SU-DHL-6 (cell line): ENCODE measurements at regions not wholly inside any gene's neighbourhood (a gene's known extent, or its start where the extent isn't known, plus 50 kb on each side); places are given as distances from the start of the nearest gene placed in this dataset.

Experiments
- H2AFZ ChIP-seq: fragments of 200-600 bp; sonication (generic); 2 replicates; pipeline ENCODE4 v1.6.1; 2014; ENCODE audit warnings: low read depth, mild to moderate bottlenecking, moderate library complexity, mixed read lengths, antibody characterized with exemption, low read length; ENCODE audit not compliant: severe bottlenecking
- H3F3A ChIP-seq: fragments of 200-600 bp; shearing (Covaris generic); 2 replicates; pipeline ENCODE4 v1.6.0; 2016; ENCODE audit warnings: antibody characterized with exemption, mild to moderate bottlenecking; ENCODE audit not compliant: insufficient read depth
- H3K27ac ChIP-seq: fragments of 200-600 bp; sonication (generic); 2 replicates; pipeline ENCODE4 v1.5.1; 2016; ENCODE audit warnings: low read depth, mild to moderate bottlenecking, low read length, moderate library complexity, mixed read lengths
- H3K27me3 ChIP-seq: fragments of 200-600 bp; sonication (generic), shearing (Covaris generic); 2 replicates; pipeline ENCODE4 v1.6.0; 2014; ENCODE audit warnings: mild to moderate bottlenecking, low read length
- H3K36me3 ChIP-seq: fragments of 200-600 bp; sonication (generic); 2 replicates; pipeline ENCODE4 v1.6.1; 2014; ENCODE audit warnings: mild to moderate bottlenecking, low read length, mixed read lengths
- H3K4me2 ChIP-seq: fragments of 300-600, 200-600 bp; shearing (Covaris generic), sonication (generic); 2 replicates; pipeline ENCODE4 v1.6.0; 2014; ENCODE audit warnings: low read length, low read depth, mild to moderate bottlenecking; ENCODE audit not compliant: poor library complexity, severe bottlenecking
- H3K4me3 ChIP-seq: fragments of 200-600 bp; sonication (generic); 2 replicates; pipeline ENCODE4 v1.5.1; 2014; ENCODE audit warnings: antibody characterized with exemption, low read length, mild to moderate bottlenecking, mixed read lengths; ENCODE audit not compliant: insufficient read depth, poor library complexity, severe bottlenecking
- H3K79me2 ChIP-seq: fragments of 200-600 bp; sonication (generic); 2 replicates; pipeline ENCODE4 v1.6.1; 2014; ENCODE audit warnings: mild to moderate bottlenecking, low read length, moderate library complexity; ENCODE audit not compliant: insufficient read depth
- H3K9ac ChIP-seq: fragments of 200-600 bp; sonication (generic); 2 replicates; pipeline ENCODE4 v1.7.0; 2014; ENCODE audit warnings: mild to moderate bottlenecking, low read length
- H3K9me2 ChIP-seq: fragments of 200-600 bp; sonication (generic); replicated peaks from 2 replicates; pipeline ENCODE4 v1.6.1; 2014; ENCODE audit warnings: low read length; ENCODE audit not compliant: insufficient read depth
- H3K9me3 ChIP-seq: fragments of 200-600 bp; sonication (generic); 2 replicates; pipeline ENCODE4 v1.6.1; 2014; ENCODE audit warnings: low read length, mixed read lengths; ENCODE audit not compliant: insufficient read depth
- H4K20me1 ChIP-seq: fragments of 200-600 bp; sonication (generic); 2 replicates; pipeline ENCODE4 v1.6.1; 2014; ENCODE audit warnings: low read depth, mild to moderate bottlenecking, antibody characterized with exemption, low read length, moderate library complexity, mixed read lengths
- EZH2phosphoT487 ChIP-seq: fragments of 200-600 bp; sonication (generic), shearing (Covaris generic); conservative IDR thresholded peaks from 2 replicates; pipeline ENCODE4 v1.6.1; 2018; ENCODE audit warnings: mild to moderate bottlenecking, antibody characterized with exemption, low read length, moderate library complexity, mixed read lengths
- TF ChIP-seq, protein P1 (sequence below): fragments of 200-600 bp; sonication (generic); IDR thresholded peaks from one replicate; pipeline ENCODE4 v1.5.1; 2017; ENCODE audit warnings: antibody characterized with exemption, mild to moderate bottlenecking, low read length, moderate library complexity; ENCODE audit not compliant: insufficient read depth, poor library complexity, severe bottlenecking

DNA sequence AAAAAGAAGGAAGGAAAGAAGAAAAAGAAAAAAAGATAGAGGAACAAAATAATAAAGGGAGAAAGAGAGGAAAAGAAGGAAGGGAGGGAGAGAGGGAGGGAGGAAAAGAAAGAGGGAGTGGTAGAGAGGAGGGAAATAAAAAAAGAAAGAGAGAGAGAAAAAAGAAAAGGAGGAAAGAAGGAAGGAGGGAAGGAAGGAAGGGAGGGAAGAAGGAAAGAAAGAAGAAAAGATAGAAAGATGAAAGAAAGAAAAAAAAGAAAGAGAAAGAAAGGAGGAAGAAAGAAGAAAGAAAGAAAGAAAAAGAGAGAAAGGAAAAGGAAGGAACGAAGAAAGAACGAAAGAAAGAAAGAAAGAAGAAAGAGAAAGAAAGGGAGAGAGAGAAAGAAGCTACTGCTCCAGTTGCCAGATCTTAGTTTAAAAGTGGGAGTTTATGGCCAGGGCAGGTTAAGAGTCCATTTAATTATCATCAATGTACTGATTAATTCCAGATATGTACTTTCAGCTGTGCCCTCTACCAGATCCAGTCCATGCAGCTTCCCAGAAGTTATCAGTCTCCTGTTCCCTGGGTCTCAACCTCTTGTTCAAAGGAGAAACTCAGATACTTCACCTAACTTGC, 1378.5 kb upstream of the NUDT12 start:
- Histone ChIP-seq H3K79me2 (no peaks in the 10 kb centered on the region), H3K9me2 (no peaks in the 10 kb centered on the region), H3K9ac (no peak overlapping the region), H2AFZ (no peak overlapping the region), H3K27ac (no peak overlapping the region), H3K4me3 (no peak overlapping the region), H3K27me3 (no peaks in the 10 kb centered on the region), H3K4me2 (no peak overlapping the region), H4K20me1 (no peaks in the 10 kb centered on the region), H3F3A (no peaks in the 10 kb centered on the region), H3K36me3 (no peaks in the 10 kb centered on the region), H3K9me3 (no peaks in the 10 kb centered on the region)
- TF ChIP-seq, protein P1, sequence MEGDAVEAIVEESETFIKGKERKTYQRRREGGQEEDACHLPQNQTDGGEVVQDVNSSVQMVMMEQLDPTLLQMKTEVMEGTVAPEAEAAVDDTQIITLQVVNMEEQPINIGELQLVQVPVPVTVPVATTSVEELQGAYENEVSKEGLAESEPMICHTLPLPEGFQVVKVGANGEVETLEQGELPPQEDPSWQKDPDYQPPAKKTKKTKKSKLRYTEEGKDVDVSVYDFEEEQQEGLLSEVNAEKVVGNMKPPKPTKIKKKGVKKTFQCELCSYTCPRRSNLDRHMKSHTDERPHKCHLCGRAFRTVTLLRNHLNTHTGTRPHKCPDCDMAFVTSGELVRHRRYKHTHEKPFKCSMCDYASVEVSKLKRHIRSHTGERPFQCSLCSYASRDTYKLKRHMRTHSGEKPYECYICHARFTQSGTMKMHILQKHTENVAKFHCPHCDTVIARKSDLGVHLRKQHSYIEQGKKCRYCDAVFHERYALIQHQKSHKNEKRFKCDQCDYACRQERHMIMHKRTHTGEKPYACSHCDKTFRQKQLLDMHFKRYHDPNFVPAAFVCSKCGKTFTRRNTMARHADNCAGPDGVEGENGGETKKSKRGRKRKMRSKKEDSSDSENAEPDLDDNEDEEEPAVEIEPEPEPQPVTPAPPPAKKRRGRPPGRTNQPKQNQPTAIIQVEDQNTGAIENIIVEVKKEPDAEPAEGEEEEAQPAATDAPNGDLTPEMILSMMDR, result no peak
- TF ChIP-seq EZH2phosphoT487, result no peak

DNA sequence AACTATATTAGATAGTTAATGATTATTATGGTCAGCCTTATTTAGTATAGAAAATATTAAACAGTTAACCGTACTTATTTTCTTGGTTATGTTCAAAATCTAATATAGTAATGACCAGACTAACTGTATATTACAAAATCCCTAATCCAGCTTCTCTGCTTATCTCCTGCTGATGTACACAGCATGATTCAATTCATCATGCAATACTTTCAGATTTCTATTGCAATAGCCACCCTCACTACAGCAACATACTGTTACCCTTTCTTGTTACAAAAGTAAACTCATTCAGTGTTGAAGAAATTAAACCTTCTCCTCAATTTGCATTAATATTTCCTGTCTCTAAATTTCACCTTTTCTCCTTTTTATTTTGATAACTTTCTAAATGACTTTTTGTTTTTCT, 1375.0 kb upstream of the NUDT12 start:
- H2AFZ ChIP-seq, result no peak overlapping the region
- H4K20me1 ChIP-seq, result no peaks in the 10 kb centered on the region
- H3K9me3 ChIP-seq, result no peaks in the 10 kb centered on the region
- H3K4me2 ChIP-seq, result no peak overlapping the region
- no peaks in the 10 kb centered on the region for H3F3A ChIP-seq
- no peaks in the 10 kb centered on the region for H3K79me2 ChIP-seq
- no peak overlapping the region for H3K4me3 ChIP-seq
- H3K36me3 ChIP-seq, result no peaks in the 10 kb centered on the region
- H3K27me3 ChIP-seq, result no peaks in the 10 kb centered on the region
- H3K9me2 ChIP-seq, result no peaks in the 10 kb centered on the region
- H3K27ac ChIP-seq, result no peak overlapping the region
- TF ChIP-seq, protein P1, result no peak
- TF ChIP-seq EZH2phosphoT487, result no peak
- no peak overlapping the region for H3K9ac ChIP-seq

DNA sequence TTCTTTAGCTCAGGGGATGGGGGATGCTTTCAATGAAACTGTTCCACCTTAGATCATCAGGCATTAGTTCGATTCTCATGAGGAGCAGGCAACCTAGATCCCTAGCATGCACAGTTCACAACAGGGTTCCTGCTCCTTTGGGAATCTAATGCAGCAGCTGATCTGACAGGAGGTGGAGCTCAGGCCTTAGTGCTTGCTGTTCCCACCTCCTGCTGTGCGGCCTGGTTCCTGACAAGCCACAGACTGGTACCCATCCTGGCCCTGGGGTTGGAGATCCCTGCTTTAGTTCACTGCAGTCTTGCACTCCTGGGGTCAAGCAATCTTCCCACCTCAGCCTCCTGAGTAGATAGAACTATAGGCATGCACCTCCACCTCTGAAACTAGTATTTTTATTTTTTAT, 1369.8 kb upstream of the NUDT12 start:
- no peaks in the 10 kb centered on the region for H3K79me2 ChIP-seq

More for the DNA sequence above, 1369.8 kb upstream of the NUDT12 start:
- H3K9me2 ChIP-seq, result no peaks in the 10 kb centered on the region
- no peak overlapping the region for H3K4me2 ChIP-seq
- no peak overlapping the region for H3K9ac ChIP-seq
- H3K36me3 ChIP-seq, result no peaks in the 10 kb centered on the region
- no peak overlapping the region for H3K4me3 ChIP-seq
- no peaks in the 10 kb centered on the region for H3F3A ChIP-seq
- H4K20me1 ChIP-seq, result no peaks in the 10 kb centered on the region
- H3K27me3 ChIP-seq, result no peaks in the 10 kb centered on the region
- no peak for TF ChIP-seq EZH2phosphoT487
- TF ChIP-seq, protein P1, result no peak
- H3K9me3 ChIP-seq, result no peaks in the 10 kb centered on the region
- no peak overlapping the region for H2AFZ ChIP-seq
- no peak overlapping the region for H3K27ac ChIP-seq
